Activated CD4-positive, alpha-beta memory T cell treated with anti-CD3 and anti-CD28 coated beads for 36 hours (primary cell): ENCODE measurements at regions not wholly inside any gene's neighbourhood (a gene's known extent, or its start where the extent isn't known, plus 50 kb on each side); places are given as distances from the start of the nearest gene placed in this dataset.

Source experiments
- CTCF ChIA-PET: fragments of 350-600 bp; sonication (Branson Sonifier 250); formaldehyde crosslinking; loops from one replicate; lab custom pipeline; 2021; ENCODE audit warnings: antibody characterized with exemption, inconsistent platforms; lab: Charles Lee
- POLR2A ChIA-PET: fragments of 350-600 bp; sonication (Branson Sonifier 250); formaldehyde crosslinking; loops from one replicate; lab custom pipeline; 2021; ENCODE audit warnings: antibody characterized with exemption; lab: Charles Lee
- DNase-seq: peaks from one replicate; pipeline ENCODE4 v3.0.0-alpha.2; 2020
- H3K27ac Mint-ChIP-seq: one replicate; pipeline ENCODE4 v1.8.0; 2021; ENCODE audit warnings: mixed read lengths
- H3K27me3 Mint-ChIP-seq: one replicate; pipeline ENCODE4 v1.8.0; 2021; ENCODE audit warnings: mixed read lengths
- H3K36me3 Mint-ChIP-seq: one replicate; pipeline ENCODE4 v1.8.0; 2021; ENCODE audit warnings: mixed read lengths
- H3K4me1 Mint-ChIP-seq: one replicate; pipeline ENCODE4 v1.8.0; 2021; ENCODE audit warnings: low read depth, mixed read lengths
- H3K4me3 Mint-ChIP-seq: one replicate; pipeline ENCODE4 v1.8.0; 2021; ENCODE audit warnings: mild to moderate bottlenecking, mixed read lengths
- H3K9me3 Mint-ChIP-seq: one replicate; pipeline ENCODE4 v1.8.0; 2021; ENCODE audit warnings: mixed read lengths
- intact Hi-C: fragments of 100-400 bp; cut with micrococcal nuclease; formaldehyde crosslinking; loops from one replicate; pipeline ENCODE4 v1.15.1; 2023

- DNase-seq = no peak
- CTCF ChIA-PET = no interaction called here
- Mint-ChIP-seq H3K9me3 (no peaks in the 10 kb centered on the region), H3K4me1 (no peaks in the 10 kb centered on the region), H3K27me3 (peaks cover 9% of the 10 kb centered on the region), H3K27ac (no peak overlapping the region), H3K36me3 (no peaks in the 10 kb centered on the region), H3K4me3 (no peak overlapping the region)
- POLR2A ChIA-PET = no interaction called here
- intact Hi-C loops = no loop called here
Measured at GRCh38 chr7:135731-136645, 56.4 kb upstream of the FAM20C start.

- Mint-ChIP-seq H3K9me3 (no peaks in the 10 kb centered on the region), H3K4me3 (no peak overlapping the region)
Measured at GRCh38 chr7:137094-137891, 55.1 kb upstream of the FAM20C start.

GRCh38 chr7:139131-139530, 53.2 kb upstream of the FAM20C start:
- intact Hi-C loops = no loop called here
- POLR2A ChIA-PET = no interaction called here
- no peak overlapping the region for H3K27ac Mint-ChIP-seq
- no peak overlapping the region for H3K4me3 Mint-ChIP-seq
- H3K36me3 Mint-ChIP-seq = no peaks in the 10 kb centered on the region
- H3K9me3 Mint-ChIP-seq = no peaks in the 10 kb centered on the region
- DNase-seq = no peak
- no peaks in the 10 kb centered on the region for H3K4me1 Mint-ChIP-seq
- CTCF ChIA-PET = no interaction called here
- peaks cover 7% of the 10 kb centered on the region for H3K27me3 Mint-ChIP-seq

More at GRCh38 chr7:137094-137891, 55.1 kb upstream of the FAM20C start:
- Mint-ChIP-seq H3K27me3 (peaks cover 9% of the 10 kb centered on the region), H3K4me1 (no peaks in the 10 kb centered on the region), H3K27ac (no peak overlapping the region), H3K36me3 (no peaks in the 10 kb centered on the region)
- CTCF ChIA-PET = no interaction called here
- POLR2A ChIA-PET = no interaction called here
- DNase-seq = no peak
- intact Hi-C loops = no loop called here

GRCh38 chr7:139561-140243, 52.7 kb upstream of the FAM20C start:
- DNase-seq = no peak
- Mint-ChIP-seq H3K4me3 (no peak overlapping the region), H3K36me3 (no peaks in the 10 kb centered on the region), H3K4me1 (no peaks in the 10 kb centered on the region), H3K27ac (no peak overlapping the region), H3K9me3 (no peaks in the 10 kb centered on the region), H3K27me3 (peaks cover 7% of the 10 kb centered on the region)
- intact Hi-C loops = no loop called here
- POLR2A ChIA-PET = no interaction called here
- CTCF ChIA-PET = no interaction called here

GRCh38 chr7:140996-141395, 51.4 kb upstream of the FAM20C start:
- no peaks in the 10 kb centered on the region for H3K9me3 Mint-ChIP-seq
- no peak overlapping the region for H3K27ac Mint-ChIP-seq
- H3K4me1 Mint-ChIP-seq = no peaks in the 10 kb centered on the region
- CTCF ChIA-PET = no interaction called here
- POLR2A ChIA-PET = no interaction called here
- peaks cover 5% of the 10 kb centered on the region for H3K27me3 Mint-ChIP-seq
- H3K36me3 Mint-ChIP-seq = no peaks in the 10 kb centered on the region
- H3K4me3 Mint-ChIP-seq = no peak overlapping the region
- intact Hi-C loops = no loop called here
- no peak for DNase-seq

GRCh38 chr7:142248-142941, 50.0 kb upstream of the FAM20C start:
- CTCF ChIA-PET = no interaction called here
- no peaks in the 10 kb centered on the region for H3K9me3 Mint-ChIP-seq
- H3K27ac Mint-ChIP-seq = no peak overlapping the region
- peaks cover 2% of the 10 kb centered on the region for H3K36me3 Mint-ChIP-seq
- intact Hi-C loops = no loop called here
- H3K27me3 Mint-ChIP-seq = peaks cover 5% of the 10 kb centered on the region
- no peak for DNase-seq
- H3K4me1 Mint-ChIP-seq = no peaks in the 10 kb centered on the region
- H3K4me3 Mint-ChIP-seq = no peak overlapping the region
- POLR2A ChIA-PET = no interaction called here
